ENCODE measurements at regions not wholly inside any gene's neighbourhood (a gene's known extent, or its start where the extent isn't known, plus 50 kb on each side); places are given as distances from the start of the nearest gene placed in this dataset.
"Not testable (repeated sequence)": the region's sequence is repeated elsewhere in the genome, so short reads cannot be mapped to it uniquely, and the experiment has no call there.

DNA sequence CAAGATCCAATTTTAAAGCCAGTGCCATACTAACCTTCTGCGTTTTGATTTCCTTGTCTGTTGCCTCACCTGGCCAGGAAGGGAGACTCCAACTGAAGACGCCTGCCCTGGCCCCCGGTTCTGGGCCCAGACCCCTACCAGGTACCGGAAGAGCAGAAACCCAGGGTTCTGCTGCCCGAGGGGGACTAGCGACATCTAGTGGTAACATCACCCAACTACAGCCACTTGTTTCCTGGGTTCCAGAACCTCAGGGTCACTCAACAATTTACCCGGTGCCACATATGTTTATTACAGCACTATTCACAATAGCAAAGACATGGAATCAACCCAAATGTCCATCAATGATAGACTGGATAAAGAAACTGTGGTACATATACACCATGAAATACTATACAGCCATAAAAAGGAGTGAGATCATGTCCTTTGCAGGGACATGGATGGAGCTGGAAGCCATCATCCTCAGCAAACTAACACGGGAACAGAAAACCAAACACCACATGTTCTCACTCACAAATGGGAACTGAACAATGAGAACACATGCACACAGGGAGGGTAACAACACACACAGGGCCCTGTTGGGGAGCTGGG is 268.7 kb upstream of the IRX4 start:
- not testable (repeated sequence) for DNase-seq

DNA sequence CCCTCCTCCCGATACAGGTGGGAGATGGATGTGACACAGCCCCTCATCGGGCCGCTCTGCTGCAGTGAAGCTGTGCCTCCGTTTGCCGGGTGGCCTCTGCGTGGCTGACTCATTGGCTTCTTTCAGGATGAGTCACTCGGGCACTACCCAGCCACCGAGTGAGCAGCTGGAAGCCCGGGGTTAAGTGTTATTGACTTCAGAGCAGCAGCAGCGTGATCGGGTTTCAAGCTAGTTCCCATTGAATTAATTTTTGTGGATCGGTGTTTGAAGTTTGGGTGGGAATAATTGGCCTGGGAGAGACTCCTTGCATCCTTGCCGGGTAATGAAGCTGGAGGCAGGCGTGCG is 266.4 kb upstream of the IRX4 start:
- DNase-seq: no peak

- no peak for DNase-seq
These were observed 265.8 kb upstream of the IRX4 start for GRCh38 chr5:2148312-2149194.

GRCh38 chr5:2147504-2148311 is 265.0 kb upstream of the IRX4 start:
- no peak for DNase-seq

GRCh38 chr5:2143646-2144353 is 261.1 kb upstream of the IRX4 start:
- DNase-seq: no peak

GRCh38 chr5:2143088-2143487 is 260.4 kb upstream of the IRX4 start:
- DNase-seq: no peak

DNA sequence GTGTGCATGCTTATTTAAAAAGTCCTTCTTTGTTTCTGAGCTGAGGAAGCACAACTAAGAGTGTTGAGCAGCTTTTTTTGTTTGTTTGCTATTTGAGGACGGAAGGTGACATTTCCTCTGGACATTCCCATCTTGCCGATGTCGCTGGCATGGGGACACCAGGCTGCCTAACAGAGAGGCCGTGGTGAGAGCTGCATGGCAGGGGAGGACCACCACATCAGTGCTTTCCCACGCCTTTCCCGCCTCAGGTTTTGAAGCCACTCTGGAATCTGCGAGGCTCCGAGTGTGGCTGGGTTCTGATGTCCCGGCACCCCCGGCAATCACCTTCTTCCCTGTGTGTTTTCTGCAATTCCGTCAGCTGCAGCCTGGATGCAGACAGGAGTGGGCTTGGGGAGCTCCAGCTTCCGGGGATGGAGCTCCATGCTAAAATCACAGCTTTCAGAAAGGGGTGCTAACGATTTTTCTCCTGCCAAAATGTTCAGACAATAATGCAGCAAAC is 259.8 kb upstream of the IRX4 start:
- DNase-seq: no peak

- no peak for DNase-seq
These were observed 258.7 kb upstream of the IRX4 start for GRCh38 chr5:2141254-2142000.

GRCh38 chr5:2140501-2141175 is 257.9 kb upstream of the IRX4 start:
- DNase-seq: no peak

- DNase-seq: no peak
These were observed 256.8 kb upstream of the IRX4 start for GRCh38 chr5:2139478-2139877.

- no peak for DNase-seq
These were observed 256.2 kb upstream of the IRX4 start for GRCh38 chr5:2138896-2139295.

DNA sequence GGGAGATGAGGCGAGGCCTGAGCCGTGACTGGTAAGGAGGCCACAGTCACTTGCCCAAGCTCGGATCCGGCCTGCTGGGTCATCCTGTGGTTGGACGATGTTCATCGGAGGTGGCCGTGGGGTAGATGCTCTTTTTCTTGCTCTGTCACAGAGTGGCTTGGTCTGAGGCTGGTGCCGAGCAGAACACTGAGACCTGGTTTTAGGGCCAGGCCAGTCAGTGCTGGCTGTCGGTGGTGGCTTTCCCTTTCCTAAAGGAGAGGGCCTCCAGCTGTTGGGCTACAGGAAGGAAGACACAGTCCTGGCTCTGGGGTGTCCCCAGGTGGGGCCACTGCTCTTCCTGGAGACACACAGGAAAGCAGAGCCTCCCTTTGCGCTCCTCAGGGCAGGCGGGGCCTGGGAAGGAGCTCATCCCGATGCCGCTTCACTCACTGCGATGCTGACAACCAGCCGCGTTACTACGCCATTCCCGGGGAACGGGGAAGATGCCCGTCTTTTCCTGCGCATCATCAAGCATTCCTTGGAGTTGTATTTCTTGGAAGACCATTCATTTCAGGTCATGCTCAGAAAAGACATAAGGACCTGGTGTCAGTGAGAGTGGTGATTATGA is 254.8 kb upstream of the IRX4 start:
- no peak for DNase-seq

- DNase-seq: no peak
These were observed 254.1 kb upstream of the IRX4 start for GRCh38 chr5:2136728-2137333.

DNA sequence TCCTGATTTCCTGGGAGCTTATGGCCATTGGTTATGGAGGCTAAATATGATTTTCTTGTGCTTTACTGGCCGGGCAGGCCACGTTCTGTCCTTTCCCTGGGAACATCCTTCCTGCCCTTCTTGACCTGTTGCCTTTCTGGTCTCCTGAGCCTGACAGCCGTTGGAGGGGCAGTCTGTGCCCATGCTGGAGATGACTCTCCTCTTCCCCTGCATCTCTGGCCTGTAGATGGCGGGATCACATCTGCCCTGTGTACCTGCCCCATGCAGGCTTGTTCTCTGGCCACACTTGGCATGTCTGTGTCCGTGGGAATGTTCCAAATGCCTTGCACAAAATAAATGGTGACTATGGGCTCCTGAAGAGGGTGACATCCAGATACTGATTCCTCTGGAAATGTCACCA is 253.1 kb upstream of the IRX4 start:
- DNase-seq: no peak

GRCh38 chr5:2135354-2135753 is 252.6 kb upstream of the IRX4 start:
- DNase-seq: no peak

- no peak for DNase-seq
These were observed 252.0 kb upstream of the IRX4 start for GRCh38 chr5:2134543-2135292.

DNA sequence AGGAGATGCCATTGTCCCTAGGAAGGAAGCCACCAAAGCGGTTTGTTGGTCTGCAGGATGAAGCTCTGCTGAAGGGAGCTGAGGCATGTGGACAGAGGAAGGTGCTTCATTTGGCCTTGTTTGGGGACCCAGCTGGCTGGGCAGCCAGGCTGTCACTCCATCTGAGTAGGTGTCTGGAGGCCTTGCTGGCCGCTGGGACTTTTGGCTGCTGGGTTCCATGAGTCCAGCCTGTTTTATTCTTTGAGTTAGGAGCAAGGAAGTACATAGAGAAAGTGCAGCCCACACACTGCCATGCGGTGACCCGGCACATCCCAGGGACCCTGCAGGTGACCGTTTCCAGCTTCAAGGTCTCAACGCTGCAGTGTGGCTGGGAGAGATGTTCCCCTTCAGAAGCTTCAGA is 251.2 kb upstream of the IRX4 start:
- DNase-seq: no peak

DNA sequence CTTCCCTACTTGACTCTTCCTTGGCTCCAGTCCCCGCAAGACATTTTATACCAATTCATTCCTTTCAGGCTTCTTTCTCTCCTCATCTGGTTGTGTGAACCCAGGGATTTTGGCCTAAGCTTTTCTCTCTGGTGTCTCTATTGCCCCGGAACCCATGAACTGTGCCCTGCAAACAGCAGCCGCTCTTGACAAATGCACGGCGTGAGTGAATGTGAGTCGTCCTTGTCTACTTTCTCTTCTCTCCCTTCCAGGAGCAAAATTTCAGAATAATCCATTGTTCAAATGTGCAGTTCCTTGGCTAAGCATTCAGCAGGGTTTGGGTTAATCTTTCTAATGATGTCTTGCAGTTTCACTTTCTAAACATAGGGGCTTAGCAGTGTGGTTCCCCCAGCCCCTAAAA is 250.4 kb upstream of the IRX4 start:
- no peak for DNase-seq

DNA sequence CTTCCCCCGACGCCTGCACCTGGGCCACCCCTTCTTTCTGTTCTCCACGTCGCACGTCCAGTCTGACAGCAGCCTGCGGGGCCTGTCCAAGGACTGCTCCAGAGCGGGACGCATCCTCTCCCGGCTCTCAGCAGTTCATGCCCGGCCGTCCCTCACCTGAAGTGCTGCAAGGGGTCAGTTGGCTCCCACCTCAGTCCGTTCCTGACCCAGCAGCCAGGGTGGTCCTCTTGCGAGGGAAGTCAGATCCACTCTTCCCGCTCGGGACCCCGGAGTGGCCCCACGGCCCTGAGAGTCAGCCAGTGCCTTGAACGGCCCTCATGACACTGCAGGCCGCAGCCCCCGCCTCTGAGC is 249.7 kb upstream of the IRX4 start:
- DNase-seq: no peak

All from muscle of arm (tissue), 1 donor.